T-helper 1 cell treated with Interleukin-12 subunit alpha and Interleukin-12 subunit beta and Interleukin-4 antibody, amounts not matched to agents 30 μg/mL and 1 μg/mL, for 36 hours (primary cell): ENCODE measurements at regions not wholly inside any gene's neighbourhood (a gene's known extent, or its start where the extent isn't known, plus 50 kb on each side); places are given as distances from the start of the nearest gene placed in this dataset.

ENCODE experiments used
- H3K27ac Mint-ChIP-seq: one replicate; pipeline ENCODE4 v1.8.0; 2021; ENCODE audit warnings: mild to moderate bottlenecking, mixed read lengths
- H3K27me3 Mint-ChIP-seq: one replicate; pipeline ENCODE4 v1.8.0; 2021; ENCODE audit warnings: low read depth, mixed read lengths
- H3K36me3 Mint-ChIP-seq: one replicate; pipeline ENCODE4 v1.8.0; 2021; ENCODE audit warnings: low read depth, mixed read lengths
- H3K4me1 Mint-ChIP-seq: one replicate; pipeline ENCODE4 v1.8.0; 2021; ENCODE audit warnings: low read depth, mixed read lengths
- H3K4me3 Mint-ChIP-seq: one replicate; pipeline ENCODE4 v1.8.0; 2021; ENCODE audit warnings: mild to moderate bottlenecking, moderate library complexity, mixed read lengths
- H3K9me3 Mint-ChIP-seq: one replicate; pipeline ENCODE4 v1.8.0; 2021; ENCODE audit warnings: mixed read lengths

- Mint-ChIP-seq H3K4me1 (no peaks in the 10 kb centered on the region), H3K4me3 (no peak overlapping the region), H3K9me3 (peaks cover 16% of the 10 kb centered on the region), H3K27ac (no peak overlapping the region), H3K36me3 (no peaks in the 10 kb centered on the region), H3K27me3 (no peaks in the 10 kb centered on the region)
These were observed 440.7 kb downstream of the NFIB start for GRCh38 chr9:13873203-13873602.

GRCh38 chr9:13868336-13868735, 445.6 kb downstream of the NFIB start:
- no peak overlapping the region for H3K4me3 Mint-ChIP-seq
- H3K36me3 Mint-ChIP-seq, result no peaks in the 10 kb centered on the region
- no peaks in the 10 kb centered on the region for H3K4me1 Mint-ChIP-seq
- no peaks in the 10 kb centered on the region for H3K27me3 Mint-ChIP-seq
- no peak overlapping the region for H3K27ac Mint-ChIP-seq
- H3K9me3 Mint-ChIP-seq, result no peaks in the 10 kb centered on the region

DNA sequence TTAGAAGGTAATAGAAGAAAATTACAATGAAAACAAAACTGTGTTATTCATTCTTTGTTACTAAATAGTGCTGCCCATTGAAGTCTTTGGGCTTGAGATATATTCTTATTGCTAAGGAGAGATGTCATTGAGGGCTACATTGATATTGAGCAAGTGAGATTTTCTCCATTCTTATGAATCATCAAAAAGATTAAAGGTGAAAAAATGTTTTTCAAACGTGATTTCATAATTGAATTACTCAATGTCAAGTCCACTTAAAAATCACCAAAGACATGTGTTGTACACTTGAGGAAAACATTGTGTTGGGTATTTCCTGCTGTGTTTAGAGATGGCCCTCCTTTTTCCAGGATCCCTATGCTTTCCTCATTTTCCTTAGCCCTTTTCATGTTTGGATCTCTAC, 448.1 kb downstream of the NFIB start:
- no peaks in the 10 kb centered on the region for H3K36me3 Mint-ChIP-seq
- no peaks in the 10 kb centered on the region for H3K27me3 Mint-ChIP-seq

DNA sequence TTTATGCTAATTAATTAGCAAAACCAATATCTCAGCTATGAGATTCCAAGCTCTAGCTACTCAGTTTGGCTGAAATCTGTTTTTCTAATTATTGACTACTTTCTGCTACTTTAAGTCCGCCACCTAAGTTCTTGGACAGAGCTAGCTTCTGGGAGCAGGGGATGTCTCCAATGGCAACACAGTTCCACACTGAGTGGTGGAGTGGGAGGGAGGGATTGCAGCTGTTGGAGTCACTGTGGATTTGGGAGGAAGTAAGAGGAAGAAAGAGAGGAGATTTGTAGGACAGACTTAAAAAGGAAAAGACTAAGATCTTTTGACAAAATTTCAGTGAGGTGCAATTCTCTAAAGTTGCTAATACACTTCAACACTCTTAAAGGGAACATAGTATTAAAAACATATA, 450.8 kb downstream of the NFIB start:
- H3K27ac Mint-ChIP-seq, result no peak overlapping the region
- H3K4me1 Mint-ChIP-seq, result no peaks in the 10 kb centered on the region
- no peak overlapping the region for H3K4me3 Mint-ChIP-seq
- no peaks in the 10 kb centered on the region for H3K36me3 Mint-ChIP-seq
- H3K9me3 Mint-ChIP-seq, result no peaks in the 10 kb centered on the region
- no peaks in the 10 kb centered on the region for H3K27me3 Mint-ChIP-seq

More for the DNA sequence above, 448.1 kb downstream of the NFIB start:
- Mint-ChIP-seq H3K9me3 (no peaks in the 10 kb centered on the region), H3K27ac (no peak overlapping the region), H3K4me3 (no peak overlapping the region), H3K4me1 (no peaks in the 10 kb centered on the region)

- H3K4me3 Mint-ChIP-seq, result no peak overlapping the region
- H3K4me1 Mint-ChIP-seq, result no peaks in the 10 kb centered on the region
- H3K27ac Mint-ChIP-seq, result no peak overlapping the region
- no peaks in the 10 kb centered on the region for H3K36me3 Mint-ChIP-seq
- no peaks in the 10 kb centered on the region for H3K9me3 Mint-ChIP-seq
- H3K27me3 Mint-ChIP-seq, result no peaks in the 10 kb centered on the region
These were observed 451.3 kb downstream of the NFIB start for GRCh38 chr9:13862654-13863053.

DNA sequence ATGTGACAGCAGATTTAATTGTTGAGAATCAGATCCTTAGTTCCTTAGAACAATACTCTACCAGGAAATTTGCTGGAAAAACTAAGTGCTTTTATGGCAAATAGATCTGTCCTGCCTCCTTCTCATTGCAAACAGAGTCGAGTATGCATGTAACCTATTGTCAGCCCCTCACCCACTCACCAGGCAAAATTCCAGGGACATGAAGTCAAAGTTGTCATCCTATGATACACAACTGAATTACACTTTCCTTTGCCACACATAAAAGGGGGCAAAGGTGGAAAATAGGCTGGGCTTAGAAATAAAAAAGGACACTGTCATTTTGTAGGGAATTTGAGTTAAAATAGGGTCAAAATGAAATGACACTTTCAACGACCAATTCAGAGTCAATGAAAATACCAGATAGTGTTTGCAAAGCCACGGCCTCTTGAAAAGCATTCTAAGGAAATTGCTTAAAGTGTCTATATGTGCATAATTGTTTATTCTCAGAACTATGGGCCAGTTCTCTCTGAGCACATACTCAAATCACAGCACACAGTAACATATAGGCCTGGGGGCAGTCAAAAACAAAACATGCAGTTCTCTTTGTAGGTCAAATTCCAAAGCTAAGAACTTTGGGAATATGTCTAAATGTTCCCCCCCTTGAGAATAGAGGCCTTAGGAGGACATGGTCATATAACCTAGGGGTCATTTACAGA, 452.8 kb downstream of the NFIB start:
- Mint-ChIP-seq H3K4me3 (no peak overlapping the region), H3K36me3 (no peaks in the 10 kb centered on the region), H3K27ac (no peak overlapping the region), H3K27me3 (no peaks in the 10 kb centered on the region), H3K9me3 (no peaks in the 10 kb centered on the region), H3K4me1 (no peaks in the 10 kb centered on the region)

DNA sequence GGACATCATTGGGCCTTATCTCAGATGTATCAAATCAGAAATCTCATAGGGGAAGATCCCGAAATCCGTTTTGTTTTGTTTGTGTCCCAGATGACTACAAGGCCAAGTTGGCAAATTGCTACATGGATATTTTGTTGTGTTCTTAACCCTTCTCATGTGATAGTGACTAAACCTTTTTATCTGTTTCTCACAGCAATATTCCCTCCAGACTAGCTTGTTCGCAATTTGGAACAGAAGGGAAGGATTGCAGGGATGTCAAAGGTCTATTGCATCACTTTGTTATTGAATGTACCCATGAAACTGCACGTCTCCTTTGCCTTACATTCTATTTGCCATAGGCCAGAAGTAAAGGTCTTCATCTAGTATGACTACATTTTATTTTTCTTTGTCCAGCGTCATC, 453.9 kb downstream of the NFIB start:
- no peak overlapping the region for H3K4me3 Mint-ChIP-seq
- H3K27ac Mint-ChIP-seq, result no peak overlapping the region
- no peaks in the 10 kb centered on the region for H3K4me1 Mint-ChIP-seq
- no peaks in the 10 kb centered on the region for H3K36me3 Mint-ChIP-seq
- no peaks in the 10 kb centered on the region for H3K27me3 Mint-ChIP-seq
- no peaks in the 10 kb centered on the region for H3K9me3 Mint-ChIP-seq

DNA sequence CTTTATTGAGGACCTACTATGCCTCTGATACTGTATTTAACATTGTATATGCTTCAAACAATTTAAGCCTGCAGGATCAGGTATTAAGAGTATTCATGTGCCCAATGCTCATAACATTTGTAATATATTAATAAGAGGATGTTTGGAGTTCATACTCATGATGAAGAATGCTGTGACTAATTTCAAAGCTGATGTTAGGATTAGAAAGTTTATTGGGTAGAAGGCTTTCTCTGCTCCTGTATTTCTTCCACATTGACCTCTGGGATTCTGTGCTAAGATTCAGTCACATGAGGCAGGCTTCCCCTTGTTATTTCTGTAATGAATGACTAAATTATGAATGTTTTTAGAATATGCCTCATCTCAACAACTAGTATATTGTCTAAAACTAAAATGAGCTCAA, 456.4 kb downstream of the NFIB start:
- Mint-ChIP-seq H3K27me3 (no peaks in the 10 kb centered on the region), H3K4me3 (no peak overlapping the region), H3K4me1 (no peaks in the 10 kb centered on the region), H3K36me3 (no peaks in the 10 kb centered on the region), H3K27ac (no peak overlapping the region), H3K9me3 (no peaks in the 10 kb centered on the region)

- H3K27ac Mint-ChIP-seq, result no peak overlapping the region
- no peaks in the 10 kb centered on the region for H3K27me3 Mint-ChIP-seq
- H3K4me1 Mint-ChIP-seq, result no peaks in the 10 kb centered on the region
- H3K9me3 Mint-ChIP-seq, result peaks cover 6% of the 10 kb centered on the region
- no peaks in the 10 kb centered on the region for H3K36me3 Mint-ChIP-seq
- no peak overlapping the region for H3K4me3 Mint-ChIP-seq
These were observed 466.7 kb downstream of the NFIB start for GRCh38 chr9:13847270-13847669.

DNA sequence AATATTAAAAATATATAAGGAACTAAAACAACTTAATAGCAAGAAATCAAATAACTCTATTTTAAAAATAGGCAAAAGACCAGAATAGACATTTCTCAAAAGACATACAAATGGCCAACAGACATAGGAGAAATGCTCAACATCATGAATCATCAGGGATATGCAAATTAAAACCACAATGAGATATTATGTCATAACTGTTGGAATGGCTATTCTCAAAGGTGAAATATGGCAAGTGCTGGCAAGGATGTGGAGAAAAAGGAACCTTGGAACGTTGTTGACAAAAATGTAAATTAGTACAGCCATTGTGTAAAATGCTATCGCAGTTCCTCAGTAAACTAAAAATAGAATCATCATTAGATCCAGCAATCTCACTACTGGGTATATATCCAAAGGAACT, 468.5 kb downstream of the NFIB start:
- no peak overlapping the region for H3K27ac Mint-ChIP-seq
- H3K27me3 Mint-ChIP-seq, result no peaks in the 10 kb centered on the region
- no peaks in the 10 kb centered on the region for H3K4me1 Mint-ChIP-seq
- peaks cover 3% of the 10 kb centered on the region for H3K9me3 Mint-ChIP-seq
- no peak overlapping the region for H3K4me3 Mint-ChIP-seq
- no peaks in the 10 kb centered on the region for H3K36me3 Mint-ChIP-seq

DNA sequence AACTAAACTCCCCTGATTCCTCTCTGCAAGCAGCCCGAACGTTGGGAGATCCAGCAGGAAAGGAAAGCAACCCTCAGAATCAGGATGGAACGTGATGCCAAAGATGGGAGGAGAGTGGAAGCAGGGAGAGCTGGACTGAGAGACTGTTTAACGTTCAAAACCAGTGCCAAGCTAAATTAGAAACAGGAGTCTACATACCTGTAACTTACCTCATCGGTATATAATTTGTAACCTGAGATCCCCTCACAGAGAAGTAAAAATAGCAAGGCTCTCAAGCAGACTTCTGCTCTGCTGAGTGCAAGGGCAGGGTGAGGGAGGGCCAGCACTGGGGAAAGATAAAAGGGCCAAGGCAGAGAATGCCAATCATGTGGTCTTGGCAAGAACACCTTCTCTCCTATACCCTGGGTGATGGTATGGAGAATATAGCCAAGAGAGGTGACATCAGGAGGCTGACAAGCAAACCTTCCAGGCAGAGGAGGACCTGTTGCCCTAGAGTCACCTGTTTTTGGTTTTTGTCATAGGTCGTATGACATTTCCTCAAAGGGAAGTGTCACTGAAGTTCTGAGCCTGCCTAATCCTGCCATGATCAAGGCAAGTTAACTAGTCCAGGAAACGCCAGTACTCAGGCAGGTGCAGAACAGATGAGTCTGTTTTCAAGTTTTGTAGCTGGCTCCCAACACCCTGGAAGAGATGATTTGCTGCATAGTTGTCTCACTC, 472.0 kb downstream of the NFIB start:
- no peaks in the 10 kb centered on the region for H3K36me3 Mint-ChIP-seq
- H3K27me3 Mint-ChIP-seq, result no peaks in the 10 kb centered on the region
- H3K4me1 Mint-ChIP-seq, result no peaks in the 10 kb centered on the region
- no peak overlapping the region for H3K27ac Mint-ChIP-seq
- H3K9me3 Mint-ChIP-seq, result no peaks in the 10 kb centered on the region
- no peak overlapping the region for H3K4me3 Mint-ChIP-seq

GRCh38 chr9:13832446-13832845, 481.5 kb downstream of the NFIB start:
- Mint-ChIP-seq H3K9me3 (peaks cover 23% of the 10 kb centered on the region), H3K27ac (no peak overlapping the region), H3K27me3 (no peaks in the 10 kb centered on the region), H3K4me3 (no peak overlapping the region), H3K36me3 (no peaks in the 10 kb centered on the region), H3K4me1 (no peaks in the 10 kb centered on the region)

DNA sequence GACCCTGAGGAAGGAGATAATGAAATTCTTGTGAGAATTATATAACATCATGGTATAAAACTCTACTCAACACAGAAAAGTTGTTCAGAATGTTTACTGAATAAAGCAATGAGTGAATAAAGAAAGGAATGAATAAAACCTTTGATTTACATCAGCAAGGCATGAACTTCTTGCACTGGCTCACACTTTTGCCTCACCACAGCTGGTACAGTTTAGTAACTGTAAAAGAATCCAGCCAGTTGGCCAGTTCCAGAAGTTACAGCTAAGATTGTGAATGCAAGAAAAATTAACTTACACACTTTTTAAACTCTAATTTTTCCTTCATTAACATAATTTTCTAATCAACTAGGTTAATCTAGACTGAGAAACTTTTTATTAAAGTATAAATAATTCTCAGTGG, 490.9 kb downstream of the NFIB start:
- Mint-ChIP-seq H3K27ac (no peak overlapping the region), H3K4me3 (no peak overlapping the region), H3K27me3 (no peaks in the 10 kb centered on the region), H3K9me3 (peaks cover 10% of the 10 kb centered on the region), H3K4me1 (no peaks in the 10 kb centered on the region), H3K36me3 (no peaks in the 10 kb centered on the region)

- H3K4me3 Mint-ChIP-seq, result no peak overlapping the region
- peaks cover 10% of the 10 kb centered on the region for H3K9me3 Mint-ChIP-seq
- H3K27ac Mint-ChIP-seq, result no peak overlapping the region
- H3K36me3 Mint-ChIP-seq, result no peaks in the 10 kb centered on the region
- no peaks in the 10 kb centered on the region for H3K4me1 Mint-ChIP-seq
- H3K27me3 Mint-ChIP-seq, result no peaks in the 10 kb centered on the region
These were observed 496.1 kb downstream of the NFIB start for GRCh38 chr9:13817754-13818278.

GRCh38 chr9:13816837-13817236, 497.1 kb downstream of the NFIB start:
- no peak overlapping the region for H3K4me3 Mint-ChIP-seq
- H3K36me3 Mint-ChIP-seq, result no peaks in the 10 kb centered on the region
- no peaks in the 10 kb centered on the region for H3K4me1 Mint-ChIP-seq
- H3K27ac Mint-ChIP-seq, result no peak overlapping the region
- no peaks in the 10 kb centered on the region for H3K27me3 Mint-ChIP-seq
- peaks cover 10% of the 10 kb centered on the region for H3K9me3 Mint-ChIP-seq
